HTR-8/SVneo (cell line): ENCODE measurements at regions not wholly inside any gene's neighbourhood (a gene's known extent, or its start where the extent isn't known, plus 50 kb on each side); places are given as distances from the start of the nearest gene placed in this dataset.

Experiments
- DNase-seq: peaks from one replicate; pipeline ENCODE4 v3.0.0; 2011; ENCODE audit warnings: low spot score, mixed read lengths; ENCODE audit not compliant: insufficient read length
- FAIRE-seq: peaks from 2 replicates; lab custom pipeline; 2011; peaks lifted over from hg19 to GRCh38; lab: Jason Lieb, UNC

GRCh38 chr10:123475466-123475865 is 190.7 kb upstream of the GPR26 start:
- FAIRE-seq = no peak
- DNase-seq = no peak

GRCh38 chr10:123478116-123478515 is 188.0 kb upstream of the GPR26 start:
- FAIRE-seq (no peak), DNase-seq (no peak)

GRCh38 chr10:123479640-123480039 is 186.5 kb upstream of the GPR26 start:
- FAIRE-seq = no peak

DNA sequence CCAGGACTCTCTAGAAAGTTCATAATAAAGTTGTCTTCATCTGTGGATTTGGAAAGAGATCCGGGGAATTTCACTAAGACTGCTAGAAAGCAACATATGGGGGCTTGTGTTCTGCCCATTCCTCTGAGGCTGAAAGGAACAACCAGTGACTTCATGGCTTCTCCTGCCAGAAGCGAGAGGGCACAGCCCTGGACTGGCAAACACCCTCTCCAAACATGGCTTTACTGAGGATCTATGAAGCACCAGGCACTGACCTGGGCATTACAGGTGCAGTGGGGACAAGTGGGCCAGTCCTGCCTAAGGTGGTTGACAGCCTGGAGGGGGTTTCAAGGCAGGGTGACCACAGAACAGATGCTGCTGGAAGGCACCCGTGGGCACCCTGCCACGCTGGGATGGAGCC is 185.8 kb upstream of the GPR26 start:
- FAIRE-seq (no peak), DNase-seq (no peak)

More at GRCh38 chr10:123479640-123480039, 186.5 kb upstream of the GPR26 start:
- DNase-seq = no peak

GRCh38 chr10:123480845-123481244 is 185.3 kb upstream of the GPR26 start:
- DNase-seq = no peak
- no peak for FAIRE-seq

DNA sequence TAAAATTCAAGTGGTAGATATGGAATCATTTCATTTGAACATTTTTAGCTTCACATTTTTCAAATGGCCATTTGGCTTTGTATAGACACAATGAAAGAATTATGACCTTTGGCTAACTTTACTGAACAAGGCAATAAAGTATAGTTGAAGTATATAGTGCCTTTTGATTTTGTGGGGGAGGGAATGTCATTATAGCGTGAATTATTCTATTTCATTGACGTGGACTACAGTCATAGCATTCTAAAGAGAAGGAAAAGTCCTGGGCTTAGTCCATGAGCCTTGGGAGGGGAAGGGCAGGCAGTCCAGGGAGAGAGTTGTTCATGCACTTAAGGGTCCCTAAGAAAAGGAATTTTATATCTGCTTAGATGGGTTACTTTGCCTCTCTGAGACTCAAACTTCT is 181.4 kb upstream of the GPR26 start:
- DNase-seq = no peak
- FAIRE-seq = no peak

GRCh38 chr10:123485341-123485960 is 180.7 kb upstream of the GPR26 start:
- no peak for DNase-seq
- FAIRE-seq = no peak

GRCh38 chr10:123488436-123488835 is 177.7 kb upstream of the GPR26 start:
- no peak for FAIRE-seq
- no peak for DNase-seq

DNA sequence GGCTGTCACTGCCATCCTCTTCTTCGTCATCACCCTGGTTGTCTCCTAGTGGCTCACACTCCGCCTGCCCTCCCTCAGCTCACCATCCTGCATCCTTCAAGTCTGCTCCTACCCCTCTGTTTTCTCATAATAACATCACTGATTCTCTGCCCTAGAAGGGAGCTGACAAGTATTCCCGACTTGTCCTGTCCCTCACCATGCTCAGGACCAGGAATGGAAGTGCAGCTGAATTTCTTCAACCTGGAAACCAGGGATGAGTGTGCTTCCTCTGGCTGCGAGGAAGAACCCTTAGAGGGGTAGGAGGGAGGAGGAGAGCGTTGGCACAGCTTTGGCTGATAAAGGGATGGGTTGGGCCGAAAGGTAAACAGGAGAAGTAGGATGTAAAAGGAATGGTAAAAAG is 174.8 kb upstream of the GPR26 start:
- FAIRE-seq (no peak), DNase-seq (no peak)

DNA sequence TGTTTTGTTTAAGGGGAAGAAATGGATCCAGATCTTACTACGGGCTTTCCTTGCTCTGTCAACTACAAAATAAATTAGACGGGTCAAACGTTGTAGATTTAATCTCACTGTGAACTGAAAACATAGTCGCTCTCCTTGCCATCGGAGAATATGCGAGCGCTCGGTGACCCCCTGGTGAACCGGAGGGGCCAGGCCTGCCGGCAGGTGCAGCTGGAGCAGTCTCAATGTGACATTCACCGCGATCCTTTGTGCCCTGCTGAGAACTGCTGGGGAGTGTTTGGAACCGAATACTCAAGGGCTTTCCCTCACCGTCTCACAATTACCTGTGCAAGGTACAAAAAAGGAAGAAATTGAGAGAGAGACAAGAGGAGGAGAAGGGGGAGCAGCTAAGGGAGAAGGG is 174.1 kb upstream of the GPR26 start:
- FAIRE-seq = no peak
- no peak for DNase-seq

GRCh38 chr10:123494301-123494808 is 171.8 kb upstream of the GPR26 start:
- no peak for FAIRE-seq
- DNase-seq = no peak

- FAIRE-seq (no peak), DNase-seq (no peak)
Observed at GRCh38 chr10:123496375-123496774, 169.8 kb upstream of the GPR26 start.

- DNase-seq = no peak
- FAIRE-seq = no peak
Observed at GRCh38 chr10:123496996-123497660, 169.0 kb upstream of the GPR26 start.

DNA sequence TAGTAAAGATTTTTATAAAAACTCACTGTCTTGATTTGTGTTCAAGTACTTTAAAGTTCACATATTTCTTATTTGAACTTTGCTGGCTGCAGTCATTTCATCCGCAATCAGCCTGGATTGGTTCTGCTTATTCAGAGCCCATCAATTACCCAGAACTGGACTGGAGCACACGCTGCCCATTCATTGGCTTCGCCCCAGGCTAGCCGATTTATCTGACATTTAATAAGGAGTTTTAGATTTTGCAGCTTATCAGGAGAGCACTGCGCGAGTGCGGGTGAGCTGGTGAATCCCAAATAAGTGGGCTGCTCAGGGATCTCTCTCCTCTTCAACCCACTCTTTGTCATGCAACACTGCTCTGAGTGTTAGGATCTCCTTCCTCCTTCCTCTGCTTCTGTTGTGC is 166.0 kb upstream of the GPR26 start:
- DNase-seq (no peak), FAIRE-seq (no peak)

DNA sequence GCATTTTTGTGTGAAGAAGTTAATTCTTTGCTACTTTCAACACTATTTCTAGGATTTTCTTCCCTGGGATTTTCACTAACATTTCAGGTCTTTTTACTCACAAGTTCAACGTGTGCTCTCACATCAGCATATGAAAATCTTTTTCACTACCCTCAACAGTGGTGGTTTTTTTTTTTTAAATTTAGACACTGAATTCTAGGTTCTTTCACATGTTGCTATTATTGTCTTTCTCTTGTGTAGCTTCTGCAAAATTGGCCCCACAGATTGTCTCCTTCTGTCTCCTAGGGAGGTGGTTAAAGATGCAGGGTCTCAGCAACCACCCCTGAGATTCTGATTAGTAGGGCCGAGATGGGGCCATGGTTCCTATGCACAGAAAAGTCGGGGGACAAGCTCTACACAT is 165.0 kb upstream of the GPR26 start:
- no peak for FAIRE-seq
- DNase-seq = no peak

DNA sequence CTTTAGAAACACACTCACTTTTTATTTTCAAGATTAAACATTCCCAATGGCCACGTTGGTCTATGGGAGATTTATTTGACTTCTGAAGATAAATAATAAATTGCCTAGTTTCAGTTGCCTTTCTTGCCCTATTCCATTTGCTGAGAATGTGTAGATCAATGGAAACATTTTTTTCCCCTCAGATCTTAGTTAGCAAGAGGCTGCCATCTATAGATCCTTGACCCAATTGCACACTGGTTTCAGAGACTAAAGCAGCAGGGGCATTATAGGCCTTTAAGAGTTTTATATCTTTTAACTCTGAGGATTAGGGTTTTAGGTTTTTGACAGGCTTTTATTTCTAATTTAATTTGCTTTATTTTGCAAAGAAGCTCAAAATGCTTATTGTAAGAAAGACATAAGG is 163.2 kb upstream of the GPR26 start:
- no peak for FAIRE-seq

DNA sequence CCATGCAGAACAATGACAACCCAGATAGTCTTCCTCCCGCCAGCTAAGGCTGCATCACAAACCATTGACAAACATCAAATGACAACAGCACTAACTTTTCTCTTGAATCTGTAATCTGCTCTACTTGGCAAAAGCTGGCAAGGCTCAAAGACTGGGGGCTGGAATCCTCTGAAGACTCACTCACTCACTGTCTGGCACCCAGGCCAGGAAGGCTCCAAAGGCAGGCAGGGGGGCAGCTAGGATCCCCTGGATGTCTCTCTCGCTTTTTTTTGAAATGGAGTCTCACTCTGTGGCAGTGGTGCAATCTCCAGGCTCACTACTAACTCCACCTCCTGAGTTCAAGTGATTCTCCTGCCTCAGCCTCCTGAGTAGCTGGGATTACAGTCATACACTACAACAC is 159.7 kb upstream of the GPR26 start:
- no peak for FAIRE-seq

More for the DNA sequence above, 163.2 kb upstream of the GPR26 start:
- no peak for DNase-seq

GRCh38 chr10:123507298-123507697 is 158.9 kb upstream of the GPR26 start:
- DNase-seq = no peak
- no peak for FAIRE-seq

More for the DNA sequence above, 159.7 kb upstream of the GPR26 start:
- DNase-seq = no peak

DNA sequence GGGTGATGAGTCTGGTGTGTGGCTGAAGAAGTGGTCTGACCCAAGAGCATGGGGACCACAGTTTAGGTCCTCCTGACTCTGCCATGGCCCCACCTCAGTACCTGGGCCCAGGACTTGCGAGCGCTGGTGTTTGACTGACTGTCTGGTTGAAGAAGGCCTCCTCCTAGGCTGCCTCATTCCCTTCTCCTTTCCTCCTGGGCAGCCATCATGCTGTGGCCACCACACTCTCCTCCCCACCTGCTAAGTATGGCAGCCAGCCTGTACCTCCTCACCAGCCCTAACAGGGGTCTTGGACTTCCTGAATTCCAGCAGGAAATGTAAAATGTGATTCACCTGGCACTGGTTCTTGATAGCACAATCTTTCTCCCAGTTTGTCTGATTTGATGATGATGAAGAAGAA is 156.8 kb upstream of the GPR26 start:
- DNase-seq (no peak), FAIRE-seq (no peak)

DNA sequence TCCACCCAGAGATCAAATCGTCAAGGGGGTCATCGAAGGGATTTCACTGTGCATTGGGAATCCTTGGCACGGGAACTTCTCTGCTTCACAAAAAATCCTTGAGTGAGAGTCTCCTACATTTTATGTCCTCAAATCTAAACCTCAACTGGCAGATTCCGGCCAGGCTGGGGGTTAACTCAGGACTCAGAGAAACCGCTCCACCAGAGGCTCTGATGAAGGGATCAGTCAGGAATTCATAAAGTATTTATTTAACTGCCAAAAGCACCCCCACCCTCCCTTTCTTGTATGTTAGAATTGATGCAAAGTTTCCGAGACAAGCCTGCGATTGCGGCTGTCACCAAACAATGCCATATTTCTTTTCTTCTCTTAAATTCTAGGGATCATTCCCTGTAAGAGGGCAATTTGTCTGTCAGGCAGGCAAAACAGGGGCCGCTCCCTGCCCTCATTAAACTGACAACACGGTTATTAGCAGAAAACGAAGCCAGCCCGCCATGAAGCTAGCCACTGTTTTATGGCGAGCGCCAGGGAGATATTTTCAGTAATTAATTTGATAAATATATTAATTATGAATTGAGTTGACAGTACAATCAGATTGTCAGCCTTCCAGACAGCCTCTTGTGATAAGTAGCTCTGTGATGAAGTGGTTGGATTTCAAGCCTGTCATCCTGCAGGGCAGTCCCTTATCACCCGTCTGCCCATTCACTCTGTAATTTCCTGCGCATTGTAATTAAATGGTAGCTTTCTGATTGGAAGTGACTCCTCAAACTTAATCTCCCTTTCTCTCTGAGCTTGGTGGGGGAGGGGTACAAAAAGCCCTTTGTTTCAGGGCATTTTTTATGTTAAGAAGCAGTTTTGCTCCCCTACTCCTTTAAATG is 153.0 kb upstream of the GPR26 start:
- DNase-seq (no peak), FAIRE-seq (no peak)

- DNase-seq = no peak
- no peak for FAIRE-seq
Observed at GRCh38 chr10:123513870-123514269, 152.3 kb upstream of the GPR26 start.
